Cerebellar nuclear complex (tissue), 1 donor: ENCODE measurements at regions not wholly inside any gene's neighbourhood (a gene's known extent, or its start where the extent isn't known, plus 50 kb on each side); places are given as distances from the start of the nearest gene placed in this dataset.

Experiments used
- DNase-seq, 2 experiments: peaks; one replicate each; lab custom pipeline; 2025; lab: John Stamatoyannopoulos, UW

GRCh38 chr17:33352526-33352925 lies 59.4 kb upstream of the ASIC2 start:
- DNase-seq = no peak

- no peak for DNase-seq
Measured at GRCh38 chr17:33356266-33356665, 63.2 kb upstream of the ASIC2 start.

GRCh38 chr17:33363475-33363874 lies 70.4 kb upstream of the ASIC2 start:
- no peak for DNase-seq

GRCh38 chr17:33366960-33367359 lies 73.9 kb upstream of the ASIC2 start:
- DNase-seq = no peak

- DNase-seq = no peak
Measured at GRCh38 chr17:33369149-33369548, 76.1 kb upstream of the ASIC2 start.

GRCh38 chr17:33369876-33370275 lies 76.8 kb upstream of the ASIC2 start:
- DNase-seq = no peak

GRCh38 chr17:33370401-33370800 lies 77.3 kb upstream of the ASIC2 start:
- no peak for DNase-seq

GRCh38 chr17:33371377-33371776 lies 78.3 kb upstream of the ASIC2 start:
- DNase-seq = no peak

- no peak for DNase-seq
Measured at GRCh38 chr17:33373273-33373672, 80.2 kb upstream of the ASIC2 start.

- DNase-seq = no peak
Measured at GRCh38 chr17:33375103-33375502, 82.0 kb upstream of the ASIC2 start.

GRCh38 chr17:33375783-33376182 lies 82.7 kb upstream of the ASIC2 start:
- DNase-seq = no peak

GRCh38 chr17:33377837-33378595 lies 84.9 kb upstream of the ASIC2 start:
- DNase-seq = no peak

- no peak for DNase-seq
Measured at GRCh38 chr17:33381201-33381600, 88.1 kb upstream of the ASIC2 start.

GRCh38 chr17:33383488-33384023 lies 90.5 kb upstream of the ASIC2 start:
- DNase-seq = no peak

- DNase-seq = no peak
Measured at GRCh38 chr17:33385133-33385532, 92.0 kb upstream of the ASIC2 start.

- no peak for DNase-seq
Measured at GRCh38 chr17:33385713-33386112, 92.6 kb upstream of the ASIC2 start.

- no peak for DNase-seq
Measured at GRCh38 chr17:33387406-33387805, 94.3 kb upstream of the ASIC2 start.

GRCh38 chr17:33389504-33390135 lies 96.5 kb upstream of the ASIC2 start:
- DNase-seq = no peak

- no peak for DNase-seq
Measured at GRCh38 chr17:33390479-33391176, 97.5 kb upstream of the ASIC2 start.

- DNase-seq = no peak
Measured at GRCh38 chr17:33396818-33397217, 103.7 kb upstream of the ASIC2 start.

GRCh38 chr17:33398386-33398785 lies 105.3 kb upstream of the ASIC2 start:
- no peak for DNase-seq

GRCh38 chr17:33401249-33401648 lies 108.2 kb upstream of the ASIC2 start:
- no peak for DNase-seq

GRCh38 chr17:33403194-33403593 lies 110.1 kb upstream of the ASIC2 start:
- no peak for DNase-seq
